AG04450 (cell line): ENCODE measurements at regions not wholly inside any gene's neighbourhood (a gene's known extent, or its start where the extent isn't known, plus 50 kb on each side); places are given as distances from the start of the nearest gene placed in this dataset.

ENCODE experiments used
- CTCF ChIA-PET: fragments of 300-600, 350-600 bp; formaldehyde crosslinking; extraction: SDS; loops from one replicate; lab custom pipeline; 2022; ENCODE audit warnings: antibody characterized with exemption, inconsistent platforms; lab: Charles Lee
- POLR2A ChIA-PET: fragments of 350-600 bp; formaldehyde crosslinking; extraction: SDS; loops from one replicate; lab custom pipeline; 2021; ENCODE audit warnings: antibody characterized with exemption, inconsistent platforms; lab: Yijun Ruan, JAX
- DNase-seq: peaks from one replicate; pipeline ENCODE4 v3.0.0-alpha.2; 2011; ENCODE audit warnings: low read depth, low spot score
- H3K27ac ChIP-seq: one replicate; pipeline ENCODE4 v1.5.1; 2012; ENCODE audit warnings: low read depth, low read length, control low read depth
- H3K27me3 ChIP-seq: one replicate; pipeline ENCODE4 v1.6.0; 2012; ENCODE audit warnings: low read length; ENCODE audit not compliant: control insufficient read depth, insufficient read depth
- H3K4me3 ChIP-seq: 2 replicates; pipeline ENCODE4 v1.5.1; 2011; ENCODE audit warnings: mild to moderate bottlenecking, low read depth, low read length, control low read depth
- H3K9me3 ChIP-seq: 2 replicates; pipeline ENCODE4 v1.5.1; 2012; ENCODE audit warnings: low read length; ENCODE audit not compliant: control insufficient read depth, insufficient read depth
- TF ChIP-seq, protein P1 (sequence below): IDR thresholded peaks from 2 replicates; pipeline ENCODE4 v1.5.1; 2011; ENCODE audit warnings: low read depth, low read length, control low read depth, inconsistent platforms

DNA sequence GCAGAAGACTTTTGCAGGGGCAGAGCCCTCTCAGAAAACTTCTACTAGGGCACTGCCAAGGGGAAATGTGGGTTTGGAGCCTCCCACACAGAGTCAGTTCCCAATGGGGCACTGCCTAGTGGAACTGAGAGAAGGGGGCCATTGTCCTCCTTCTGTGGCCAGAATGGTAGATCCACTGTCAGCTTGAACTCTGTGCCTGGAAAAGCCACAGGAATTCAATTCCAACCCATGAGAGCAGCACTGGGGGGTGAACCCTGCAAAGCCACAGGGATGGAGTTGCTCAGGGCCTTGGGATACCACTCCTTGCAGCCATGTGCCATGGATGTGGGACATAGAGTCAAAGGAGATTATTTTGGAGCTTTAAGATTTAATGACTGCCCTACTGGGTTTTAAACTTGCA is 262.2 kb upstream of the SEMA3C start:
- Histone ChIP-seq H3K27me3 (no peaks in the 10 kb centered on the region), H3K27ac (no peak overlapping the region), H3K9me3 (no peaks in the 10 kb centered on the region), H3K4me3 (no peak overlapping the region)
- no peak for DNase-seq
- CTCF ChIA-PET, result no interaction called here
- POLR2A ChIA-PET, result no interaction called here
- TF ChIP-seq, protein P1, sequence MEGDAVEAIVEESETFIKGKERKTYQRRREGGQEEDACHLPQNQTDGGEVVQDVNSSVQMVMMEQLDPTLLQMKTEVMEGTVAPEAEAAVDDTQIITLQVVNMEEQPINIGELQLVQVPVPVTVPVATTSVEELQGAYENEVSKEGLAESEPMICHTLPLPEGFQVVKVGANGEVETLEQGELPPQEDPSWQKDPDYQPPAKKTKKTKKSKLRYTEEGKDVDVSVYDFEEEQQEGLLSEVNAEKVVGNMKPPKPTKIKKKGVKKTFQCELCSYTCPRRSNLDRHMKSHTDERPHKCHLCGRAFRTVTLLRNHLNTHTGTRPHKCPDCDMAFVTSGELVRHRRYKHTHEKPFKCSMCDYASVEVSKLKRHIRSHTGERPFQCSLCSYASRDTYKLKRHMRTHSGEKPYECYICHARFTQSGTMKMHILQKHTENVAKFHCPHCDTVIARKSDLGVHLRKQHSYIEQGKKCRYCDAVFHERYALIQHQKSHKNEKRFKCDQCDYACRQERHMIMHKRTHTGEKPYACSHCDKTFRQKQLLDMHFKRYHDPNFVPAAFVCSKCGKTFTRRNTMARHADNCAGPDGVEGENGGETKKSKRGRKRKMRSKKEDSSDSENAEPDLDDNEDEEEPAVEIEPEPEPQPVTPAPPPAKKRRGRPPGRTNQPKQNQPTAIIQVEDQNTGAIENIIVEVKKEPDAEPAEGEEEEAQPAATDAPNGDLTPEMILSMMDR, result no peak

DNA sequence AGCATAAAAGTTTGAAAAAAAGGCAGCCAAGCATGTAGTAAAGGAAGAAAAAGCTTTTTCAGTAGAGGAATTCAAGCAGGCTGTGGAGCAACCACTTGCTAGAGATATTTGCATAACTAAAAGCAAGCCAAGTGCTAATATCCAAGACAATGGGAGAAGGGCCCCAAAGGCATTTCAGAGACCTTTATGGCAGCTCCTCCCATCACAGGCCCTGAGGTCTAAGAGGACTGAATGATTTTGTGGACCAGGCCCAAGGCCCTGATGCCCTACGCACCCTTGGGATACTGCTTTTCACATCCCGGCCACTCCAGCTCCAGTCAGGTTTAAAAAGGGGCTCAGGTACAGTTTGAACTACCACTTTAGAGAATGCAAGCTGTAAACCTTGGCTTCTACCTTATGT is 261.7 kb upstream of the SEMA3C start:
- Histone ChIP-seq H3K27ac (no peak overlapping the region), H3K4me3 (no peak overlapping the region), H3K27me3 (no peaks in the 10 kb centered on the region), H3K9me3 (no peaks in the 10 kb centered on the region)
- no peak for DNase-seq
- CTCF ChIA-PET, result no interaction called here
- POLR2A ChIA-PET, result no interaction called here
- TF ChIP-seq, protein P1, result no peak

- CTCF ChIA-PET, result no interaction called here
- TF ChIP-seq, protein P1, result no peak
- H3K4me3 ChIP-seq, result no peak overlapping the region
- POLR2A ChIA-PET, result no interaction called here
- no peaks in the 10 kb centered on the region for H3K9me3 ChIP-seq
- H3K27me3 ChIP-seq, result no peaks in the 10 kb centered on the region
- no peak for DNase-seq
- H3K27ac ChIP-seq, result no peak overlapping the region
Measured at GRCh38 chr7:81175275-81175940, 256.6 kb upstream of the SEMA3C start.

- H3K4me3 ChIP-seq, result peak overlapping the region; percentile 23
- POLR2A ChIA-PET, result no interaction called here
- peak overlapping the region; percentile 33 for H3K27ac ChIP-seq
- TF ChIP-seq, protein P1, result no peak
- CTCF ChIA-PET, result interaction anchor here (0.6 kb wide), 1 partner anchor 1150 kb away, joined by 3 read pairs; no protein-coding TSS in a partner anchor
- DNase-seq, result peak; percentile 53
- H3K27me3 ChIP-seq, result no peaks in the 10 kb centered on the region
- no peaks in the 10 kb centered on the region for H3K9me3 ChIP-seq
Measured at GRCh38 chr7:81173766-81174281, 255.0 kb upstream of the SEMA3C start.

GRCh38 chr7:81170291-81170690 is 251.4 kb upstream of the SEMA3C start:
- TF ChIP-seq, protein P1, result no peak
- Histone ChIP-seq H3K9me3 (no peaks in the 10 kb centered on the region), H3K27ac (no peak overlapping the region), H3K4me3 (no peak overlapping the region), H3K27me3 (no peaks in the 10 kb centered on the region)
- ChIA-PET CTCF (interaction anchor here (1.4 kb wide), 1 partner anchor 300 kb away, joined by 5 read pairs; no protein-coding TSS in a partner anchor), POLR2A (no interaction called here)
- DNase-seq, result no peak
